ENCODE measurements at regions not wholly inside any gene's neighbourhood (a gene's known extent, or its start where the extent isn't known, plus 50 kb on each side); places are given as distances from the start of the nearest gene placed in this dataset.
A peak's percentile ranks its signal among the peaks of the same experiment; 100 is the strongest.

GRCh38 chr12:115088995-115089841, 405.2 kb upstream of the TBX3 start:
- no peaks in the 10 kb centered on the region for H3K4me1 Mint-ChIP-seq (ENCODE audit: insufficient read depth, unreplicated experiment)
- intact Hi-C loops (cut with micrococcal nuclease): no loop called here
- H3K9me3 Mint-ChIP-seq (ENCODE audit: unreplicated experiment): no peaks in the 10 kb centered on the region
- H3K27ac Mint-ChIP-seq (ENCODE audit: low read depth, unreplicated experiment): no peak overlapping the region
- BruUV-seq (replicated peaks): no TSS peak
- ChIA-PET POLR2A (no interaction called here), CTCF (interaction anchor here (0.6 kb wide), 1 partner anchor 26 kb away, joined by 4 read pairs; no protein-coding TSS in a partner anchor)
- no peak for DNase-seq (ENCODE audit: unreplicated experiment)
- H3K4me3 Mint-ChIP-seq (ENCODE audit: unreplicated experiment): no peak overlapping the region
- H3K27me3 Mint-ChIP-seq (ENCODE audit: insufficient read depth, unreplicated experiment): no peaks in the 10 kb centered on the region
- TF ChIP-seq CTCF (IDR thresholded peaks at IDR 0.05; ENCODE audit: unreplicated experiment): no peak
- H3K36me3 Mint-ChIP-seq (ENCODE audit: insufficient read depth, unreplicated experiment): peaks cover 3% of the 10 kb centered on the region

- TF ChIP-seq CTCF (IDR thresholded peaks at IDR 0.05; ENCODE audit: unreplicated experiment): no peak
- POLR2A ChIA-PET: no interaction called here
- CTCF ChIA-PET: interaction anchor here (0.6 kb wide), 1 partner anchor 26 kb away, joined by 4 read pairs; no protein-coding TSS in a partner anchor
- no peak for DNase-seq (ENCODE audit: unreplicated experiment)
- H3K27me3 Mint-ChIP-seq (ENCODE audit: insufficient read depth, unreplicated experiment): no peaks in the 10 kb centered on the region
- no peak overlapping the region for H3K4me3 Mint-ChIP-seq (ENCODE audit: unreplicated experiment)
- no peaks in the 10 kb centered on the region for H3K4me1 Mint-ChIP-seq (ENCODE audit: insufficient read depth, unreplicated experiment)
- intact Hi-C loops (cut with micrococcal nuclease): no loop called here
- no peaks in the 10 kb centered on the region for H3K9me3 Mint-ChIP-seq (ENCODE audit: unreplicated experiment)
- H3K36me3 Mint-ChIP-seq (ENCODE audit: insufficient read depth, unreplicated experiment): no peaks in the 10 kb centered on the region
- H3K27ac Mint-ChIP-seq (ENCODE audit: low read depth, unreplicated experiment): no peak overlapping the region
- no TSS peak for BruUV-seq (replicated peaks)
Observed at GRCh38 chr12:115088328-115088994, 404.5 kb upstream of the TBX3 start.

GRCh38 chr12:115085594-115085993, 401.6 kb upstream of the TBX3 start:
- no peaks in the 10 kb centered on the region for H3K9me3 Mint-ChIP-seq (ENCODE audit: unreplicated experiment)
- intact Hi-C loops (cut with micrococcal nuclease): no loop called here
- no peak overlapping the region for H3K4me3 Mint-ChIP-seq (ENCODE audit: unreplicated experiment)
- no peaks in the 10 kb centered on the region for H3K4me1 Mint-ChIP-seq (ENCODE audit: insufficient read depth, unreplicated experiment)
- no peak for TF ChIP-seq CTCF (IDR thresholded peaks at IDR 0.05; ENCODE audit: unreplicated experiment)
- DNase-seq (ENCODE audit: unreplicated experiment): no peak
- no peak overlapping the region for H3K27ac Mint-ChIP-seq (ENCODE audit: low read depth, unreplicated experiment)
- no peaks in the 10 kb centered on the region for H3K27me3 Mint-ChIP-seq (ENCODE audit: insufficient read depth, unreplicated experiment)
- ChIA-PET CTCF (no interaction called here), POLR2A (no interaction called here)
- BruUV-seq (replicated peaks): no TSS peak
- no peaks in the 10 kb centered on the region for H3K36me3 Mint-ChIP-seq (ENCODE audit: insufficient read depth, unreplicated experiment)

GRCh38 chr12:115079760-115080159, 395.8 kb upstream of the TBX3 start:
- TF ChIP-seq CTCF (IDR thresholded peaks at IDR 0.05; ENCODE audit: unreplicated experiment): no peak
- DNase-seq (ENCODE audit: unreplicated experiment): peak; percentile 33
- Mint-ChIP-seq H3K27me3 (ENCODE audit: insufficient read depth, unreplicated experiment) (no peaks in the 10 kb centered on the region), H3K36me3 (ENCODE audit: insufficient read depth, unreplicated experiment) (no peaks in the 10 kb centered on the region), H3K4me3 (ENCODE audit: unreplicated experiment) (no peak overlapping the region), H3K9me3 (ENCODE audit: unreplicated experiment) (no peaks in the 10 kb centered on the region), H3K27ac (ENCODE audit: low read depth, unreplicated experiment) (no peak overlapping the region), H3K4me1 (ENCODE audit: insufficient read depth, unreplicated experiment) (no peaks in the 10 kb centered on the region)
- intact Hi-C loops (cut with micrococcal nuclease): no loop called here
- CTCF ChIA-PET: interaction anchor here (0.6 kb wide), 1 partner anchor 520 kb away, joined by 4 read pairs; no protein-coding TSS in a partner anchor
- POLR2A ChIA-PET: no interaction called here
- no TSS peak for BruUV-seq (replicated peaks)
